HG03469 (cell line): ENCODE measurements at regions not wholly inside any gene's neighbourhood (a gene's known extent, or its start where the extent isn't known, plus 50 kb on each side); places are given as distances from the start of the nearest gene placed in this dataset.
A peak's percentile ranks its signal among the peaks of the same experiment; 100 is the strongest.

ENCODE experiments used
- ATAC-seq: cut with Tn5 transposase; IDR thresholded peaks from one replicate; pipeline ENCODE4 v1.9.1; 2021; ENCODE audit warnings: mild to moderate bottlenecking, moderate library complexity, moderate number of reproducible peaks; ENCODE audit not compliant: unreplicated experiment

GRCh38 chr12:97082029-97082428, 175.0 kb downstream of the NEDD1 start:
- no peak for ATAC-seq

GRCh38 chr12:97093187-97093683, 186.2 kb downstream of the NEDD1 start:
- ATAC-seq: no peak

GRCh38 chr12:97097734-97098133, 190.7 kb downstream of the NEDD1 start:
- ATAC-seq: no peak

- ATAC-seq: no peak
Measured at GRCh38 chr12:97109441-97109840, 202.4 kb downstream of the NEDD1 start.

- no peak for ATAC-seq
Measured at GRCh38 chr12:97112136-97112535, 205.1 kb downstream of the NEDD1 start.

GRCh38 chr12:97118796-97119375, 211.8 kb downstream of the NEDD1 start:
- ATAC-seq: no peak

GRCh38 chr12:97127061-97127460, 220.0 kb downstream of the NEDD1 start:
- no peak for ATAC-seq

GRCh38 chr12:97131220-97131981, 224.3 kb downstream of the NEDD1 start:
- ATAC-seq: no peak

GRCh38 chr12:97132270-97132669, 225.2 kb downstream of the NEDD1 start:
- no peak for ATAC-seq

- ATAC-seq: no peak
Measured at GRCh38 chr12:97134495-97134894, 227.4 kb downstream of the NEDD1 start.

GRCh38 chr12:97140355-97140754, 233.3 kb downstream of the NEDD1 start:
- no peak for ATAC-seq

- ATAC-seq: no peak
Measured at GRCh38 chr12:97142737-97143410, 235.8 kb downstream of the NEDD1 start.

- ATAC-seq: peak; percentile 93
Measured at GRCh38 chr12:97148941-97149559, 242.0 kb downstream of the NEDD1 start.

- no peak for ATAC-seq
Measured at GRCh38 chr12:97151481-97151880, 244.4 kb downstream of the NEDD1 start.

GRCh38 chr12:97159377-97159776, 252.3 kb downstream of the NEDD1 start:
- no peak for ATAC-seq

GRCh38 chr12:97160277-97160676, 253.2 kb downstream of the NEDD1 start:
- ATAC-seq: no peak

- ATAC-seq: no peak
Measured at GRCh38 chr12:97162173-97162572, 255.1 kb downstream of the NEDD1 start.

GRCh38 chr12:97164936-97165335, 257.9 kb downstream of the NEDD1 start:
- no peak for ATAC-seq

GRCh38 chr12:97167598-97167997, 260.5 kb downstream of the NEDD1 start:
- no peak for ATAC-seq

GRCh38 chr12:97168804-97169203, 261.7 kb downstream of the NEDD1 start:
- ATAC-seq: no peak

GRCh38 chr12:97169889-97170567, 263.0 kb downstream of the NEDD1 start:
- no peak for ATAC-seq
